Caco-2 (cell line): ENCODE measurements at regions not wholly inside any gene's neighbourhood (a gene's known extent, or its start where the extent isn't known, plus 50 kb on each side); places are given as distances from the start of the nearest gene placed in this dataset.

ENCODE experiments used
- BruUV-seq: library from RNA; stranded (reverse); fragments of 400-500 nt; replicated peaks from 2 replicates; lab custom pipeline; 2021; lab: Mats Ljungman, UMichigan
- CTCF ChIA-PET: fragments of 300-600 bp; sonication (Branson Sonifier 250); formaldehyde crosslinking; loops from one replicate; lab custom pipeline; 2022; ENCODE audit warnings: antibody characterized with exemption; lab: Charles Lee
- POLR2A ChIA-PET: fragments of 300-600 bp; sonication (Branson Sonifier 250); formaldehyde crosslinking; loops from one replicate; lab custom pipeline; 2022; ENCODE audit warnings: antibody characterized with exemption; lab: Charles Lee
- DNase-seq, 2 experiments: peaks; one replicate each; pipeline versions ENCODE4 v3.0.0 to v3.0.0-alpha.2; 2020 to 2022
- H3K27me3 ChIP-seq: replicated peaks from 2 replicates; pipeline ENCODE4 v1.6.0; 2011; ENCODE audit warnings: low read length; ENCODE audit not compliant: control insufficient read depth, insufficient read depth
- H3K36me3 ChIP-seq: 2 replicates; pipeline ENCODE4 v1.5.1; 2011; ENCODE audit warnings: low read length; ENCODE audit not compliant: control insufficient read depth, insufficient read depth
- H3K4me1 ChIP-seq: fragments of 250-450 bp; sonication (Bioruptor Pico); 2 replicates; pipeline ENCODE4 v1.5.1; 2020; ENCODE audit warnings: mild to moderate bottlenecking
- H3K4me3 ChIP-seq: 2 replicates; pipeline ENCODE4 v1.5.1; 2011; ENCODE audit warnings: low read depth, mild to moderate bottlenecking, control low read depth, low read length
- H3K9me3 ChIP-seq: fragments of 250-450 bp; sonication (Bioruptor Pico); 2 replicates; pipeline ENCODE4 v1.5.1; 2020; ENCODE audit warnings: mild to moderate bottlenecking, moderate library complexity
- H3K27ac Mint-ChIP-seq: one replicate; pipeline ENCODE4 v1.8.0; 2022; ENCODE audit warnings: mixed read lengths; ENCODE audit not compliant: unreplicated experiment
- H3K27me3 Mint-ChIP-seq: one replicate; pipeline ENCODE4 v1.8.0; 2022; ENCODE audit warnings: mixed read lengths; ENCODE audit not compliant: insufficient read depth, unreplicated experiment
- H3K36me3 Mint-ChIP-seq: one replicate; pipeline ENCODE4 v1.8.0; 2022; ENCODE audit warnings: mild to moderate bottlenecking, mixed read lengths; ENCODE audit not compliant: insufficient read depth, unreplicated experiment
- H3K4me1 Mint-ChIP-seq: one replicate; pipeline ENCODE4 v1.8.0; 2022; ENCODE audit warnings: low read depth, mixed read lengths; ENCODE audit not compliant: unreplicated experiment
- H3K4me3 Mint-ChIP-seq: one replicate; pipeline ENCODE4 v1.8.0; 2022; ENCODE audit warnings: mild to moderate bottlenecking, moderate library complexity, mixed read lengths; ENCODE audit not compliant: unreplicated experiment
- H3K9me3 Mint-ChIP-seq: one replicate; pipeline ENCODE4 v1.8.0; 2022; ENCODE audit warnings: mixed read lengths; ENCODE audit not compliant: unreplicated experiment
- intact Hi-C: fragments of 100-400 bp; cut with micrococcal nuclease; formaldehyde crosslinking; loops from one replicate; pipeline ENCODE4 v1.10.0; 2022; ENCODE audit not compliant: unreplicated experiment
- TF ChIP-seq, protein P1 (sequence below), 2 experiments: fragments of 200-600 bp in 1 of 2; IDR thresholded peaks; 1 replicate in 1 of 2; 2 replicates in 1 of 2; pipeline versions ENCODE4 v1.5.1 to v1.8.0; 2011 to 2022; ENCODE audit warnings: antibody characterized with exemption in 1 of 2, control low read depth in 1 of 2, inconsistent platforms in 1 of 2, low read depth in 1 of 2, low read length in 1 of 2, mild to moderate bottlenecking in 1 of 2, moderate library complexity in 1 of 2; ENCODE audit not compliant: insufficient read depth in 1 of 2, severe bottlenecking in 1 of 2, unreplicated experiment in 1 of 2

DNA sequence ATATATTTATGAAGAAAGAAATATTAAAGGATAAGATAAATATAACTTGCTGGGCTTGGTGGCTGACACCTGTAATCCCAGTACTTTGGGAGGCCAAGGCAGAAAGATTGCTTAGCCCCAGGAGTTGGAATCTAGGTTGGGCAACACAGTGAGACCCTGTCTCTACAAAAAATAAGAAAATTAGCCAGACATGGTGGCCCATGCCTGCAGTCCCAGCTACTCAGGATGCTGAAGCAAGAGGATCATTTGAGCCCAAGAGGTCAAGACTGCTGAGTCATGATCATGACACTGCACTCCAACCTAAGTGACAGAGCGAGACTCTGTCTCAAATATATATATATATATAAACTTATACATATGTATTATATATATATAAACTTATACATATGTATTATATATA lies 164.0 kb downstream of the MRPL14 start:
- POLR2A ChIA-PET, result no interaction called here
- no peak for DNase-seq

DNA sequence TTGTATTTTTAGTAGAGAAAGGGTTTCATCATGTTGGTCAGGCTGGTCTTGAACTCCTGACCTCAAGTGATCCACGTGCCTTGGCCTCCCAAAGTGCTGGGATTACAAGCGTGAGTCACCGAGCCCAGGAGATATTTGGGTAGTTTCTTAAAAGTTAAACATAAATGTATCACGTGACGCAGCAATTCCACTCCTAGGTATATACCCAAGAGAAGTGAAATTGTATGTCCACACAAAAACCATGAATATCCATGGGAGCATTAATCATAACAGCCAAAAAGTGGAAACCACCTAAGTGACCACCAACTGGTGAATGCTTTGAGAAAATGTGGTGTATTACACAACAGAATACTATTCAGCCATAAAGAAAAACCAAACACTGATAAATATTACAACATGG lies 164.8 kb downstream of the MRPL14 start:
- Histone ChIP-seq H3K4me1 (no peaks in the 10 kb centered on the region), H3K9me3 (no peaks in the 10 kb centered on the region), H3K27me3 (no peaks in the 10 kb centered on the region), H3K36me3 (no peaks in the 10 kb centered on the region), H3K4me3 (no peak overlapping the region)
- no peaks in the 10 kb centered on the region for H3K27me3 Mint-ChIP-seq
- no peak for DNase-seq
- no TSS peak for BruUV-seq
- CTCF ChIA-PET, result no interaction called here
- H3K9me3 Mint-ChIP-seq, result peaks cover 16% of the 10 kb centered on the region
- TF ChIP-seq, protein P1, sequence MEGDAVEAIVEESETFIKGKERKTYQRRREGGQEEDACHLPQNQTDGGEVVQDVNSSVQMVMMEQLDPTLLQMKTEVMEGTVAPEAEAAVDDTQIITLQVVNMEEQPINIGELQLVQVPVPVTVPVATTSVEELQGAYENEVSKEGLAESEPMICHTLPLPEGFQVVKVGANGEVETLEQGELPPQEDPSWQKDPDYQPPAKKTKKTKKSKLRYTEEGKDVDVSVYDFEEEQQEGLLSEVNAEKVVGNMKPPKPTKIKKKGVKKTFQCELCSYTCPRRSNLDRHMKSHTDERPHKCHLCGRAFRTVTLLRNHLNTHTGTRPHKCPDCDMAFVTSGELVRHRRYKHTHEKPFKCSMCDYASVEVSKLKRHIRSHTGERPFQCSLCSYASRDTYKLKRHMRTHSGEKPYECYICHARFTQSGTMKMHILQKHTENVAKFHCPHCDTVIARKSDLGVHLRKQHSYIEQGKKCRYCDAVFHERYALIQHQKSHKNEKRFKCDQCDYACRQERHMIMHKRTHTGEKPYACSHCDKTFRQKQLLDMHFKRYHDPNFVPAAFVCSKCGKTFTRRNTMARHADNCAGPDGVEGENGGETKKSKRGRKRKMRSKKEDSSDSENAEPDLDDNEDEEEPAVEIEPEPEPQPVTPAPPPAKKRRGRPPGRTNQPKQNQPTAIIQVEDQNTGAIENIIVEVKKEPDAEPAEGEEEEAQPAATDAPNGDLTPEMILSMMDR (IDR thresholded peaks at IDR 0.05; ENCODE audit: insufficient read depth in 1 of 2, low read depth in 1 of 2, low read length in 1 of 2, severe bottlenecking in 1 of 2, unreplicated experiment in 1 of 2), result no peak
- H3K4me1 Mint-ChIP-seq, result peaks cover 6% of the 10 kb centered on the region
- POLR2A ChIA-PET, result no interaction called here
- no peak overlapping the region for H3K4me3 Mint-ChIP-seq
- no peaks in the 10 kb centered on the region for H3K36me3 Mint-ChIP-seq
- intact Hi-C loops, result no loop called here
- H3K27ac Mint-ChIP-seq, result no peak overlapping the region

More for the DNA sequence above, 164.0 kb downstream of the MRPL14 start:
- peaks cover 9% of the 10 kb centered on the region for H3K9me3 Mint-ChIP-seq
- no peaks in the 10 kb centered on the region for H3K36me3 Mint-ChIP-seq
- H3K4me3 Mint-ChIP-seq, result no peak overlapping the region
- Histone ChIP-seq H3K27me3 (no peaks in the 10 kb centered on the region), H3K4me3 (no peak overlapping the region), H3K36me3 (no peaks in the 10 kb centered on the region), H3K9me3 (no peaks in the 10 kb centered on the region), H3K4me1 (no peaks in the 10 kb centered on the region)
- CTCF ChIA-PET, result no interaction called here
- peaks cover 6% of the 10 kb centered on the region for H3K4me1 Mint-ChIP-seq
- intact Hi-C loops, result no loop called here
- no TSS peak for BruUV-seq
- TF ChIP-seq, protein P1 (IDR thresholded peaks at IDR 0.05; ENCODE audit: insufficient read depth in 1 of 2, low read depth in 1 of 2, low read length in 1 of 2, severe bottlenecking in 1 of 2, unreplicated experiment in 1 of 2), result no peak
- H3K27me3 Mint-ChIP-seq, result no peaks in the 10 kb centered on the region
- no peak overlapping the region for H3K27ac Mint-ChIP-seq

- Mint-ChIP-seq H3K27me3 (no peaks in the 10 kb centered on the region), H3K9me3 (peaks cover 17% of the 10 kb centered on the region), H3K36me3 (no peaks in the 10 kb centered on the region), H3K27ac (no peak overlapping the region), H3K4me1 (no peaks in the 10 kb centered on the region), H3K4me3 (no peak overlapping the region)
- H3K27me3 ChIP-seq, result no peaks in the 10 kb centered on the region
- peaks cover 5% of the 10 kb centered on the region; the same call in 1 of the 2 replicates for H3K9me3 ChIP-seq
- TF ChIP-seq, protein P1 (IDR thresholded peaks at IDR 0.05; ENCODE audit: insufficient read depth in 1 of 2, low read depth in 1 of 2, low read length in 1 of 2, severe bottlenecking in 1 of 2, unreplicated experiment in 1 of 2), result no peak
- 0 out of 2 replicates have a peak, but pooled peaks cover 1% of the 10 kb centered on the region for H3K4me1 ChIP-seq
- ChIA-PET POLR2A (no interaction called here), CTCF (no interaction called here)
- BruUV-seq, result no TSS peak
- H3K36me3 ChIP-seq, result no peaks in the 10 kb centered on the region
- no peak overlapping the region for H3K4me3 ChIP-seq
- DNase-seq, result no peak
- intact Hi-C loops, result no loop called here
These were observed 170.0 kb downstream of the MRPL14 start for GRCh38 chr6:43957273-43957672.
